ENCODE measurements at regions not wholly inside any gene's neighbourhood (a gene's known extent, or its start where the extent isn't known, plus 50 kb on each side); places are given as distances from the start of the nearest gene placed in this dataset.

DNA sequence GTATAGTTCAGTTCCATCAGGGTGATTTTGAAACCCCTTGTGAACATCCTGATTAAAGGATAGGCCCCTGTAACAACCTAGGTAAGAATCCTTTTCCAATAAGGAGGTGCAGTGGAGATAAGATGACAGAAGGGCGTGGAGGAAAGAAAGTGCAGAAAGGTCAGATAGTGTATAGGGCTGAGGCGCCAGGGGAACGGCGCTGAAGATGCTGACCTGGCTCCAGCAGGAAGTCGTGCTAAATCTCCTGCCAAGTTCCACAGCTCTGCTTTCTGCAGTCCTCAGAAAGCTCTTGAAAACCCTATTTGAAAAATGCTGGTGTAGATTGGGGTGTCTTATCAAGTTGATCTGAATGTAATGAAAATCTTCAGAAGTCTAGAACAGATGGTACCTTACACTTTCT lies 221.7 kb downstream of the COG6 start:
- TF ChIP-seq POLR2A (IDR thresholded peaks at IDR 0.05): no peak
- TF ChIP-seq CTCF (IDR thresholded peaks at IDR 0.05): no peak
- TF ChIP-seq EP300 (IDR thresholded peaks at IDR 0.05): no peak
